ENCODE measurements at regions not wholly inside any gene's neighbourhood (a gene's known extent, or its start where the extent isn't known, plus 50 kb on each side); places are given as distances from the start of the nearest gene placed in this dataset.

GRCh38 chr11:70669281-70669680 lies 271.0 kb downstream of the CTTN start:
- no peak for TF ChIP-seq POLR2AphosphoS5 (IDR thresholded peaks at IDR 0.05; ENCODE audit: low read depth, low read length)
- TF ChIP-seq ZNF274 (IDR thresholded peaks at IDR 0.05; ENCODE audit: low read depth, low read length) = no peak
- no peak for TF ChIP-seq CTCF (IDR thresholded peaks at IDR 0.05 in 2 of 3, conservative IDR thresholded peaks at IDR 0.05 in 1 of 3; ENCODE audit: borderline replicate concordance in 1 of 3, insufficient read depth in 1 of 3, low read depth in 2 of 3, low read length in 2 of 3)
- TF ChIP-seq YY1 (IDR thresholded peaks at IDR 0.05; ENCODE audit: extremely low read depth, insufficient replicate concordance, low read depth, low read length) = no peak
- no peak for TF ChIP-seq TCF7L2 (IDR thresholded peaks at IDR 0.05; ENCODE audit: borderline replicate concordance, extremely low read depth, insufficient read depth, insufficient read length)
- no peak for TF ChIP-seq REST (IDR thresholded peaks at IDR 0.05; ENCODE audit: low read depth)
- no peak for TF ChIP-seq JUND (IDR thresholded peaks at IDR 0.05)
- TF ChIP-seq RAD21 (IDR thresholded peaks at IDR 0.05; ENCODE audit: low read depth) = no peak
- TF ChIP-seq SIN3A (IDR thresholded peaks at IDR 0.05; ENCODE audit: low read depth) = no peak
- no peak for TF ChIP-seq CBX3 (IDR thresholded peaks at IDR 0.05; ENCODE audit: low read depth)
- no peak for TF ChIP-seq EZH2phosphoT487 (IDR thresholded peaks at IDR 0.05; ENCODE audit: borderline replicate concordance)
- no peak for TF ChIP-seq SP1 (IDR thresholded peaks at IDR 0.05; ENCODE audit: low read depth)
- no peak for TF ChIP-seq EGR1 (IDR thresholded peaks at IDR 0.05; ENCODE audit: low read depth)
- no peak for TF ChIP-seq POLR2A (IDR thresholded peaks at IDR 0.05; ENCODE audit: borderline replicate concordance, extremely low read depth, insufficient read depth, insufficient read length)
- TF ChIP-seq FOSL1 (IDR thresholded peaks at IDR 0.05; ENCODE audit: low read depth) = no peak
- no peak for TF ChIP-seq SRF (IDR thresholded peaks at IDR 0.05; ENCODE audit: low read depth)
- CTCF ChIA-PET = no interaction called here
- Histone ChIP-seq H3K4me1 (ENCODE audit: control insufficient read depth in 1 of 2, insufficient read depth in 2 of 2, low read length in 2 of 2) (no peaks in the 10 kb centered on the region; a peak in 1 of 4 replicates), H3K9me2 (ENCODE audit: insufficient read depth) (no peaks in the 10 kb centered on the region), H4K20me1 (ENCODE audit: insufficient read depth) (no peaks in the 10 kb centered on the region), H3K9me3 (ENCODE audit: control insufficient read depth in 1 of 2, insufficient read depth in 1 of 2, low read depth in 1 of 2, low read length in 2 of 2) (no peaks in the 10 kb centered on the region), H2AFZ (ENCODE audit: low read depth, low read length, poor library complexity, severe bottlenecking) (no peak overlapping the region), H3K4me2 (ENCODE audit: low read length) (no peak overlapping the region), H3K79me2 (ENCODE audit: insufficient read depth, low read length) (no peaks in the 10 kb centered on the region), H3K27ac (ENCODE audit: low read depth, low read length) (no peak overlapping the region), H3K4me3 (replicated peaks in 1 of 2; ENCODE audit: low read depth in 1 of 2, low read length in 2 of 2) (no peak overlapping the region), H3K9ac (ENCODE audit: low read length) (no peak overlapping the region), H3K27me3 (ENCODE audit: insufficient read depth, low read length) (no peaks in the 10 kb centered on the region), H3K36me3 (ENCODE audit: control insufficient read depth in 1 of 2, insufficient read depth in 2 of 2, low read length in 2 of 2) (no peaks in the 10 kb centered on the region)
- no TSS peak for BruUV-seq (replicated peaks)
- DNase-seq (ENCODE audit: low read depth, low spot score) (no peak), ATAC-seq (no peak)
- POLR2A ChIA-PET = no interaction called here
- intact Hi-C loops (cut with micrococcal nuclease) = no loop called here
- RAD21 ChIA-PET (ENCODE audit: low non-redundant PET in 1 of 2, low total read pairs in 2 of 2, uncharacterized antibody in 2 of 2, unreplicated experiment in 2 of 2) = no interaction called here
